SK-N-MC (cell line): ENCODE measurements at regions not wholly inside any gene's neighbourhood (a gene's known extent, or its start where the extent isn't known, plus 50 kb on each side); places are given as distances from the start of the nearest gene placed in this dataset.

ENCODE experiments used
- EZH2 ChIP-seq: fragments of 200-600 bp; sonication (generic); IDR thresholded peaks from one replicate; pipeline ENCODE4 v1.6.1; 2017; ENCODE audit warnings: antibody characterized with exemption
- FOXP2 ChIP-seq: optimal IDR thresholded peaks from 2 replicates; pipeline ENCODE3; 2011; ENCODE audit warnings: mild to moderate bottlenecking, moderate library complexity; ENCODE audit not compliant: insufficient read depth; ENCODE audit errors: extremely low read length, control extremely low read depth
- POLR2AphosphoS5 ChIP-seq: IDR thresholded peaks from 2 replicates; pipeline ENCODE4 v1.6.1; 2012; ENCODE audit warnings: mild to moderate bottlenecking, low read depth, low read length, borderline replicate concordance

- TF ChIP-seq POLR2AphosphoS5 = no peak
- no peak for TF ChIP-seq EZH2
- TF ChIP-seq FOXP2 = no peak
These were observed 60.1 kb downstream of the PYDC2 start for GRCh38 chr3:191521055-191521454.
